Naive thymus-derived CD4-positive, alpha-beta T cell (primary cell): ENCODE measurements at regions not wholly inside any gene's neighbourhood (a gene's known extent, or its start where the extent isn't known, plus 50 kb on each side); places are given as distances from the start of the nearest gene placed in this dataset.

ENCODE experiments used
- ATAC-seq: fragments of 150-1000 bp; cut with Tn5 transposase; 2 replicates; pipeline ENCODE4 v1.10.0; 2021; ENCODE audit warnings: mild to moderate bottlenecking, moderate library complexity
- CTCF ChIA-PET: fragments of 350-600 bp; sonication (Branson Sonifier 250); formaldehyde crosslinking; loops from one replicate; lab custom pipeline; 2021; ENCODE audit warnings: antibody characterized with exemption; lab: Charles Lee
- POLR2A ChIA-PET: fragments of 350-600 bp; sonication (Branson Sonifier 250); formaldehyde crosslinking; loops from one replicate; lab custom pipeline; 2021; ENCODE audit warnings: antibody characterized with exemption, inconsistent platforms; lab: Charles Lee
- DNase-seq, 9 donors: peaks; one replicate each; pipeline versions ENCODE4 v3.0.0 to v3.0.0-alpha.2; 2020 to 2022; ENCODE audit warnings: mixed read lengths in 1 of 9
- H3K27ac ChIP-seq: one replicate; pipeline ENCODE4 v1.7.0; 2013; ENCODE audit warnings: mild to moderate bottlenecking, low read depth, low read length, moderate library complexity
- H3K27me3 ChIP-seq, 2 donors: one replicate each; pipeline ENCODE4 v1.7.0; 2013; ENCODE audit warnings: low read length in 2 of 2, mild to moderate bottlenecking in 2 of 2, moderate library complexity in 2 of 2; ENCODE audit not compliant: control insufficient read depth in 2 of 2, insufficient read depth in 2 of 2
- H3K36me3 ChIP-seq, 3 experiments: 1 replicate in 2 of 3; 2 replicates in 1 of 3; pipeline ENCODE4 v1.7.0; 2013; ENCODE audit warnings: low read length in 3 of 3, mild to moderate bottlenecking in 3 of 3, moderate library complexity in 1 of 3; ENCODE audit not compliant: insufficient read depth in 3 of 3, control insufficient read depth in 2 of 3
- H3K4me1 ChIP-seq, 2 donors: one replicate each; pipeline ENCODE4 v1.7.0; 2013; ENCODE audit warnings: low read length in 2 of 2, mild to moderate bottlenecking in 2 of 2, moderate library complexity in 1 of 2; ENCODE audit not compliant: control insufficient read depth in 2 of 2, insufficient read depth in 2 of 2
- H3K4me3 ChIP-seq: 2 replicates; pipeline ENCODE4 v1.7.0; 2013; ENCODE audit warnings: mild to moderate bottlenecking, low read length
- H3K9me3 ChIP-seq, 3 experiments: 1 replicate in 2 of 3; 2 replicates in 1 of 3; pipeline ENCODE4 v1.7.0; 2013; ENCODE audit warnings: low read length in 3 of 3; ENCODE audit not compliant: control insufficient read depth in 2 of 3
- H3K27ac Mint-ChIP-seq, 9 donors: one replicate each; pipeline ENCODE4 v1.8.0; 2020 to 2022; ENCODE audit warnings: mixed read lengths in 9 of 9, mild to moderate bottlenecking in 8 of 9, moderate library complexity in 5 of 9, inconsistent platforms in 2 of 9
- H3K27me3 Mint-ChIP-seq, 5 donors: one replicate each; pipeline ENCODE4 v1.8.0; 2021 to 2022; ENCODE audit warnings: mixed read lengths in 5 of 5, mild to moderate bottlenecking in 1 of 5
- H3K36me3 Mint-ChIP-seq, 5 donors: one replicate each; pipeline ENCODE4 v1.8.0; 2020 to 2022; ENCODE audit warnings: mixed read lengths in 5 of 5, mild to moderate bottlenecking in 3 of 5, inconsistent platforms in 1 of 5
- H3K4me1 Mint-ChIP-seq, 7 donors: one replicate each; pipeline ENCODE4 v1.8.0; 2020 to 2022; ENCODE audit warnings: mixed read lengths in 7 of 7, mild to moderate bottlenecking in 3 of 7, inconsistent platforms in 1 of 7
- H3K4me3 Mint-ChIP-seq, 10 donors: one replicate each; pipeline ENCODE4 v1.8.0; 2020 to 2022; ENCODE audit warnings: mild to moderate bottlenecking in 10 of 10, mixed read lengths in 10 of 10, moderate library complexity in 6 of 10, inconsistent platforms in 2 of 10
- H3K9me3 Mint-ChIP-seq, 11 donors: one replicate each; pipeline ENCODE4 v1.8.0; 2020 to 2022; ENCODE audit warnings: mixed read lengths in 11 of 11, mild to moderate bottlenecking in 4 of 11, inconsistent platforms in 1 of 11, moderate library complexity in 1 of 11
- intact Hi-C, 2 donors: fragments of 100-400 bp; cut with micrococcal nuclease; formaldehyde crosslinking; loops; one replicate each; pipeline ENCODE4 v1.15.1; 2023

- no peaks in the 10 kb centered on the region for H3K4me1 ChIP-seq
- no peaks in the 10 kb centered on the region for H3K36me3 ChIP-seq
- CTCF ChIA-PET, result no interaction called here
- Mint-ChIP-seq H3K4me3 (no peak overlapping the region), H3K36me3 (no peaks in the 10 kb centered on the region), H3K27me3 (no peaks in the 10 kb centered on the region), H3K9me3 (peaks cover 0 to 8% (median 2%) of the 10 kb centered on the region in 11 donors), H3K4me1 (no peaks in the 10 kb centered on the region), H3K27ac (no peak overlapping the region)
- no peak overlapping the region for H3K27ac ChIP-seq
- intact Hi-C loops, result no loop called here
- no peaks in the 10 kb centered on the region for H3K27me3 ChIP-seq
- H3K4me3 ChIP-seq, result no peak overlapping the region
- POLR2A ChIA-PET, result no interaction called here
- ATAC-seq, result no peak
- no peak for DNase-seq
- no peaks in the 10 kb centered on the region for H3K9me3 ChIP-seq
Measured at GRCh38 chr11:38173676-38174075, 1575.6 kb upstream of the RAG2 start.

- no peak overlapping the region for H3K4me3 Mint-ChIP-seq
- intact Hi-C loops, result no loop called here
- Histone ChIP-seq H3K4me1 (no peaks in the 10 kb centered on the region), H3K4me3 (no peak overlapping the region), H3K27me3 (no peaks in the 10 kb centered on the region), H3K27ac (no peak overlapping the region), H3K36me3 (no peaks in the 10 kb centered on the region), H3K9me3 (no peaks in the 10 kb centered on the region)
- H3K4me1 Mint-ChIP-seq, result no peaks in the 10 kb centered on the region
- H3K27ac Mint-ChIP-seq, result no peak overlapping the region
- peaks cover 3 to 30% (median 7%) of the 10 kb centered on the region in 11 donors for H3K9me3 Mint-ChIP-seq
- CTCF ChIA-PET, result no interaction called here
- no peak for ATAC-seq
- H3K27me3 Mint-ChIP-seq, result no peaks in the 10 kb centered on the region
- no peak for DNase-seq
- POLR2A ChIA-PET, result no interaction called here
- H3K36me3 Mint-ChIP-seq, result no peaks in the 10 kb centered on the region
Measured at GRCh38 chr11:38169286-38169685, 1571.2 kb upstream of the RAG2 start.

DNA sequence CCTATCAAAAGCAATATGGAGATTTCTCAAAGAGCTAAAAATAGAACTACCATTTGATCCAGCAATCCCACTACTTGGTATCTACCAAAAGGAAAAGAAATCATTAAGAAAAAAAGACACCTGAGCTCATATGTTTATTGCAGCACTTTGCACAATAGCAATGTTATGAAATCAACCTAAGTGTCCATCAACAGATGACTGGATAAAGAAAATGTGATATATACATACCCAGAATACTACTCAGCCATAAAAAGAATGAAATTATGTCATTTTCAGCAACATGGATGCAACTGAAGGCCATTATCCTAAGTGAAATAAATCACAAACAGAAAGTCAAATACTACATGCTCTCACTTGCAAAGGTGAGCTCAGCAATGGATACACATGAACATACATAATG lies 1565.5 kb upstream of the RAG2 start:
- CTCF ChIA-PET, result no interaction called here
- DNase-seq (no peak), ATAC-seq (no peak)
- Mint-ChIP-seq H3K9me3 (peaks cover 6 to 34% (median 12%) of the 10 kb centered on the region in 11 donors), H3K27ac (no peak overlapping the region), H3K4me1 (no peaks in the 10 kb centered on the region), H3K36me3 (no peaks in the 10 kb centered on the region), H3K4me3 (no peak overlapping the region), H3K27me3 (no peaks in the 10 kb centered on the region)
- no peaks in the 10 kb centered on the region for H3K4me1 ChIP-seq
- H3K9me3 ChIP-seq, result no peaks in the 10 kb centered on the region
- no peak overlapping the region for H3K27ac ChIP-seq
- POLR2A ChIA-PET, result no interaction called here
- no peaks in the 10 kb centered on the region for H3K27me3 ChIP-seq
- no peaks in the 10 kb centered on the region for H3K36me3 ChIP-seq
- intact Hi-C loops, result no loop called here
- no peak overlapping the region for H3K4me3 ChIP-seq

GRCh38 chr11:38160433-38160832 lies 1562.4 kb upstream of the RAG2 start:
- Histone ChIP-seq H3K27ac (no peak overlapping the region), H3K4me1 (no peaks in the 10 kb centered on the region), H3K9me3 (no peaks in the 10 kb centered on the region), H3K27me3 (no peaks in the 10 kb centered on the region), H3K36me3 (no peaks in the 10 kb centered on the region), H3K4me3 (no peak overlapping the region)
- H3K4me1 Mint-ChIP-seq, result no peaks in the 10 kb centered on the region
- CTCF ChIA-PET, result no interaction called here
- peaks cover 4 to 25% (median 10%) of the 10 kb centered on the region in 11 donors for H3K9me3 Mint-ChIP-seq
- no peaks in the 10 kb centered on the region for H3K27me3 Mint-ChIP-seq
- DNase-seq (no peak), ATAC-seq (no peak)
- no peak overlapping the region for H3K4me3 Mint-ChIP-seq
- H3K36me3 Mint-ChIP-seq, result no peaks in the 10 kb centered on the region
- intact Hi-C loops, result no loop called here
- H3K27ac Mint-ChIP-seq, result no peak overlapping the region
- POLR2A ChIA-PET, result no interaction called here

- no peaks in the 10 kb centered on the region for H3K4me1 Mint-ChIP-seq
- H3K27me3 Mint-ChIP-seq, result no peaks in the 10 kb centered on the region
- H3K27ac Mint-ChIP-seq, result no peak overlapping the region
- no peaks in the 10 kb centered on the region for H3K4me1 ChIP-seq
- POLR2A ChIA-PET, result no interaction called here
- DNase-seq (no peak), ATAC-seq (no peak)
- no peaks in the 10 kb centered on the region for H3K36me3 ChIP-seq
- intact Hi-C loops, result no loop called here
- no peak overlapping the region for H3K4me3 Mint-ChIP-seq
- H3K27ac ChIP-seq, result no peak overlapping the region
- no peaks in the 10 kb centered on the region for H3K36me3 Mint-ChIP-seq
- CTCF ChIA-PET, result no interaction called here
- H3K9me3 ChIP-seq, result no peaks in the 10 kb centered on the region
- no peak overlapping the region for H3K4me3 ChIP-seq
- H3K9me3 Mint-ChIP-seq, result peaks cover 0 to 24% (median 8%) of the 10 kb centered on the region in 11 donors
- H3K27me3 ChIP-seq, result no peaks in the 10 kb centered on the region
Measured at GRCh38 chr11:38159038-38159437, 1561.0 kb upstream of the RAG2 start.

- intact Hi-C loops, result no loop called here
- DNase-seq, result no peak
- H3K9me3 Mint-ChIP-seq, result peaks cover 0 to 32% (median 5%) of the 10 kb centered on the region in 11 donors
Measured at GRCh38 chr11:38156495-38157146, 1558.6 kb upstream of the RAG2 start.

GRCh38 chr11:38155856-38156255 lies 1557.8 kb upstream of the RAG2 start:
- Mint-ChIP-seq H3K9me3 (peaks cover 0 to 34% (median 5%) of the 10 kb centered on the region in 11 donors), H3K36me3 (no peaks in the 10 kb centered on the region), H3K4me3 (no peak overlapping the region), H3K27me3 (no peaks in the 10 kb centered on the region), H3K4me1 (no peaks in the 10 kb centered on the region), H3K27ac (no peak overlapping the region)
- no peaks in the 10 kb centered on the region for H3K9me3 ChIP-seq
- H3K4me1 ChIP-seq, result no peaks in the 10 kb centered on the region
- H3K27me3 ChIP-seq, result no peaks in the 10 kb centered on the region
- no peak overlapping the region for H3K4me3 ChIP-seq
- DNase-seq, result no peak
- POLR2A ChIA-PET, result no interaction called here
- CTCF ChIA-PET, result no interaction called here
- intact Hi-C loops, result no loop called here
- H3K36me3 ChIP-seq, result no peaks in the 10 kb centered on the region
- no peak overlapping the region for H3K27ac ChIP-seq
- no peak for ATAC-seq

More at GRCh38 chr11:38156495-38157146, 1558.6 kb upstream of the RAG2 start:
- no peak overlapping the region for H3K4me3 ChIP-seq
- no peaks in the 10 kb centered on the region for H3K9me3 ChIP-seq
- POLR2A ChIA-PET, result no interaction called here
- no peaks in the 10 kb centered on the region for H3K27me3 ChIP-seq
- Mint-ChIP-seq H3K36me3 (no peaks in the 10 kb centered on the region), H3K27me3 (no peaks in the 10 kb centered on the region), H3K4me1 (no peaks in the 10 kb centered on the region), H3K27ac (no peak overlapping the region), H3K4me3 (no peak overlapping the region)
- ATAC-seq, result no peak
- H3K36me3 ChIP-seq, result no peaks in the 10 kb centered on the region
- CTCF ChIA-PET, result no interaction called here
- H3K27ac ChIP-seq, result no peak overlapping the region
- no peaks in the 10 kb centered on the region for H3K4me1 ChIP-seq
